CD4-positive, alpha-beta T cell (primary cell): ENCODE measurements at regions not wholly inside any gene's neighbourhood (a gene's known extent, or its start where the extent isn't known, plus 50 kb on each side); places are given as distances from the start of the nearest gene placed in this dataset.
"Not testable (repeated sequence)": the region's sequence is repeated elsewhere in the genome, so short reads cannot be mapped to it uniquely, and the experiment has no call there.

Source experiments
- ATAC-seq: fragments of 200-7000 bp; cut with Tn5 transposase; one replicate; pipeline ENCODE4 v1.10.0; 2022; ENCODE audit warnings: mild to moderate bottlenecking; ENCODE audit not compliant: poor library complexity
- CTCF ChIA-PET: fragments of 350-600 bp; sonication (Branson Sonifier 250); formaldehyde crosslinking; loops from one replicate; lab custom pipeline; 2021; ENCODE audit warnings: antibody characterized with exemption, inconsistent platforms; lab: Charles Lee
- POLR2A ChIA-PET: fragments of 350-600 bp; sonication (Branson Sonifier 250); formaldehyde crosslinking; loops from one replicate; lab custom pipeline; 2021; ENCODE audit warnings: antibody characterized with exemption, inconsistent platforms; lab: Charles Lee
- DNase-seq, 14 experiments: peaks; one replicate each; pipeline ENCODE4 v3.0.0-alpha.2; 2013 to 2020; ENCODE audit warnings: mixed read lengths in 2 of 14
- H3K27ac ChIP-seq, 2 donors: one replicate each; pipeline versions ENCODE4 v1.5.1 to v1.7.0; 2013; ENCODE audit warnings: low read length in 2 of 2, low read depth in 1 of 2, mild to moderate bottlenecking in 1 of 2
- H3K27me3 ChIP-seq, 2 experiments: 1 replicate in 1 of 2; 2 replicates in 1 of 2; pipeline versions ENCODE4 v1.6.1 to v1.7.0; 2013; ENCODE audit warnings: low read length in 2 of 2, control low read depth in 1 of 2, mild to moderate bottlenecking in 1 of 2, moderate library complexity in 1 of 2; ENCODE audit not compliant: insufficient read depth in 2 of 2, control insufficient read depth in 1 of 2
- H3K36me3 ChIP-seq: one replicate; pipeline ENCODE4 v1.6.1; 2013; ENCODE audit warnings: low read length, control low read depth; ENCODE audit not compliant: insufficient read depth
- H3K4me1 ChIP-seq: one replicate; pipeline ENCODE4 v1.6.1; 2013; ENCODE audit warnings: low read length, control low read depth; ENCODE audit not compliant: insufficient read depth
- H3K4me3 ChIP-seq: one replicate; pipeline ENCODE4 v1.5.1; 2013; ENCODE audit warnings: mild to moderate bottlenecking, low read length, moderate library complexity
- H3K9me3 ChIP-seq, 2 experiments: 1 replicate in 1 of 2; 2 replicates in 1 of 2; pipeline versions ENCODE4 v1.6.1 to v1.7.0; 2013; ENCODE audit warnings: low read length in 2 of 2, mild to moderate bottlenecking in 2 of 2, control low read depth in 1 of 2, moderate library complexity in 1 of 2; ENCODE audit not compliant: control insufficient read depth in 1 of 2, insufficient read depth in 1 of 2
- H3K27ac Mint-ChIP-seq: one replicate; pipeline ENCODE4 v1.8.0; 2020; ENCODE audit warnings: mixed read lengths
- H3K27me3 Mint-ChIP-seq: one replicate; pipeline ENCODE4 v1.8.0; 2021; ENCODE audit warnings: mixed read lengths
- H3K36me3 Mint-ChIP-seq: one replicate; pipeline ENCODE4 v1.8.0; 2021; ENCODE audit warnings: low read depth, mixed read lengths
- H3K4me1 Mint-ChIP-seq: one replicate; pipeline ENCODE4 v1.8.0; 2021; ENCODE audit warnings: low read depth, mixed read lengths
- H3K4me3 Mint-ChIP-seq: one replicate; pipeline ENCODE4 v1.8.0; 2020; ENCODE audit warnings: mild to moderate bottlenecking, mixed read lengths
- H3K9me3 Mint-ChIP-seq: one replicate; pipeline ENCODE4 v1.8.0; 2020; ENCODE audit warnings: mixed read lengths
- intact Hi-C, 2 experiments: fragments of 100-400 bp; cut with DNase I in 1 of 2; cut with micrococcal nuclease in 1 of 2; formaldehyde crosslinking; loops; one replicate each; pipeline versions ENCODE4 v1.15.1 to v1.9.0; 2023 to 2025; cut with DNase I, micrococcal nuclease
- TF ChIP-seq, protein P1 (sequence below): fragments of 200-600 bp; IDR thresholded peaks from one replicate; pipeline ENCODE4 v1.8.0; 2022; ENCODE audit warnings: antibody characterized with exemption, mild to moderate bottlenecking

DNA sequence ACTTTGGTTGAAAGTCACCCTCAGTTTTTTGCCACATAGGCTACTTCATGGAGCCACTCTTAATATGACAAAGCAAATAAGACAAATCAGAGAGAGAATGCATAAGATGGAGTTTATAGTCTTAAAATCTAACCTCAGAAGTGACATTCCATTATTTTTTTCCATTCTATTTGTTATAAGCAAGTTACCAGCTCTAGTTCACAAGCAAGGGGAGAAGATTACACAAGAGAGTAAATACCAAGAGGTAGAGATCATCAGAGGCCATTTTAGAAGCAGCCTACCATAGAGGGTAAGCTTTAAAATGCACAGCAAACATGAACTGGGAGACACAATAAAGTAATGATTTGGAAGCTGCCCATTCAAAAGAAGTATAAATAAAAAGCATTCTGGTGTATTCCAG lies 651.3 kb upstream of the MEF2C start:
- H3K36me3 ChIP-seq = no peaks in the 10 kb centered on the region
- no peak for ATAC-seq
- no peaks in the 10 kb centered on the region for H3K27me3 ChIP-seq
- CTCF ChIA-PET = no interaction called here
- no peak overlapping the region for H3K4me3 Mint-ChIP-seq
- POLR2A ChIA-PET = no interaction called here
- no peaks in the 10 kb centered on the region for H3K9me3 ChIP-seq
- no peak overlapping the region for H3K27ac Mint-ChIP-seq
- H3K9me3 Mint-ChIP-seq = no peaks in the 10 kb centered on the region
- intact Hi-C loops = no loop called here
- no peak overlapping the region for H3K27ac ChIP-seq
- no peaks in the 10 kb centered on the region for H3K4me1 ChIP-seq
- H3K36me3 Mint-ChIP-seq = no peaks in the 10 kb centered on the region
- DNase-seq = no peak
- no peaks in the 10 kb centered on the region for H3K27me3 Mint-ChIP-seq
- TF ChIP-seq, protein P1, sequence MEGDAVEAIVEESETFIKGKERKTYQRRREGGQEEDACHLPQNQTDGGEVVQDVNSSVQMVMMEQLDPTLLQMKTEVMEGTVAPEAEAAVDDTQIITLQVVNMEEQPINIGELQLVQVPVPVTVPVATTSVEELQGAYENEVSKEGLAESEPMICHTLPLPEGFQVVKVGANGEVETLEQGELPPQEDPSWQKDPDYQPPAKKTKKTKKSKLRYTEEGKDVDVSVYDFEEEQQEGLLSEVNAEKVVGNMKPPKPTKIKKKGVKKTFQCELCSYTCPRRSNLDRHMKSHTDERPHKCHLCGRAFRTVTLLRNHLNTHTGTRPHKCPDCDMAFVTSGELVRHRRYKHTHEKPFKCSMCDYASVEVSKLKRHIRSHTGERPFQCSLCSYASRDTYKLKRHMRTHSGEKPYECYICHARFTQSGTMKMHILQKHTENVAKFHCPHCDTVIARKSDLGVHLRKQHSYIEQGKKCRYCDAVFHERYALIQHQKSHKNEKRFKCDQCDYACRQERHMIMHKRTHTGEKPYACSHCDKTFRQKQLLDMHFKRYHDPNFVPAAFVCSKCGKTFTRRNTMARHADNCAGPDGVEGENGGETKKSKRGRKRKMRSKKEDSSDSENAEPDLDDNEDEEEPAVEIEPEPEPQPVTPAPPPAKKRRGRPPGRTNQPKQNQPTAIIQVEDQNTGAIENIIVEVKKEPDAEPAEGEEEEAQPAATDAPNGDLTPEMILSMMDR = no peak
- H3K4me1 Mint-ChIP-seq = no peaks in the 10 kb centered on the region
- H3K4me3 ChIP-seq = no peak overlapping the region

GRCh38 chr5:89524785-89525184 lies 641.8 kb upstream of the MEF2C start:
- no peaks in the 10 kb centered on the region for H3K4me1 Mint-ChIP-seq
- POLR2A ChIA-PET = no interaction called here
- H3K36me3 Mint-ChIP-seq = no peaks in the 10 kb centered on the region
- no peak overlapping the region for H3K4me3 Mint-ChIP-seq
- Histone ChIP-seq H3K4me1 (no peaks in the 10 kb centered on the region), H3K36me3 (no peaks in the 10 kb centered on the region), H3K27ac (no peak overlapping the region), H3K27me3 (no peaks in the 10 kb centered on the region), H3K4me3 (no peak overlapping the region), H3K9me3 (no peaks in the 10 kb centered on the region)
- no peak overlapping the region for H3K27ac Mint-ChIP-seq
- ATAC-seq (no peak), DNase-seq (no peak)
- H3K27me3 Mint-ChIP-seq = no peaks in the 10 kb centered on the region
- intact Hi-C loops = no loop called here
- TF ChIP-seq, protein P1 = no peak
- CTCF ChIA-PET = no interaction called here
- H3K9me3 Mint-ChIP-seq = no peaks in the 10 kb centered on the region

DNA sequence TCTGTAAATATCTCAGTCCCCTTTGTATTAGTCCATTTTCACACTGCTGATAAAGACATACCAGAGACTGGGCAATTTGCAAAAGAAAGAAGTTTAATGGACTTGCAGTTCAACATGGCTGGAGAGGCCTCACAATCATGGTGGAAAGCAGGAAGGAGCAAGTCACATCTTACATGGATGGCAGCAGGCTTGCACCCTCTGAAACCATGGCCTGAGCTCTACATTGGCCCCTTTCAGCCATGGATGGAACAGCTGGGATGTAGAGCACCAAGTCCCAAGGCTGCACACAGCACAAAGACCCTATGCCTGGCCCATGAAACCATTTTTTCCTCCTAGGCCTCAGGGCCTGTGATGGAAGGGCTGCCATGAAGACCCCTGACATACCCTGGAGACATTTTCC lies 640.9 kb upstream of the MEF2C start:
- H3K9me3 Mint-ChIP-seq, H3K27me3 ChIP-seq, H3K36me3 Mint-ChIP-seq, H3K27ac ChIP-seq, H3K27ac Mint-ChIP-seq, POLR2A ChIA-PET, H3K4me1 ChIP-seq, ATAC-seq, H3K4me3 ChIP-seq, H3K4me1 Mint-ChIP-seq, DNase-seq, H3K9me3 ChIP-seq, H3K27me3 Mint-ChIP-seq, CTCF ChIA-PET, intact Hi-C loops, H3K4me3 Mint-ChIP-seq, H3K36me3 ChIP-seq: not testable (repeated sequence)

GRCh38 chr5:89520771-89521170 lies 637.8 kb upstream of the MEF2C start:
- intact Hi-C loops = no loop called here
- no peaks in the 10 kb centered on the region for H3K36me3 ChIP-seq
- H3K36me3 Mint-ChIP-seq = no peaks in the 10 kb centered on the region
- no peaks in the 10 kb centered on the region for H3K9me3 ChIP-seq
- peaks cover 7% of the 10 kb centered on the region for H3K9me3 Mint-ChIP-seq
- ChIA-PET POLR2A (no interaction called here), CTCF (no interaction called here)
- no peak overlapping the region for H3K4me3 Mint-ChIP-seq
- H3K27me3 Mint-ChIP-seq = no peaks in the 10 kb centered on the region
- ATAC-seq (no peak), DNase-seq (no peak)
- H3K4me3 ChIP-seq = no peak overlapping the region
- TF ChIP-seq, protein P1 = no peak
- no peaks in the 10 kb centered on the region for H3K27me3 ChIP-seq
- H3K27ac ChIP-seq = no peak overlapping the region
- H3K4me1 ChIP-seq = no peaks in the 10 kb centered on the region
- no peak overlapping the region for H3K27ac Mint-ChIP-seq
- H3K4me1 Mint-ChIP-seq = no peaks in the 10 kb centered on the region
